Stimulated activated naive CD4-positive, alpha-beta T cell (primary cell): ENCODE measurements at regions not wholly inside any gene's neighbourhood (a gene's known extent, or its start where the extent isn't known, plus 50 kb on each side); places are given as distances from the start of the nearest gene placed in this dataset.
"Not testable (repeated sequence)": the region's sequence is repeated elsewhere in the genome, so short reads cannot be mapped to it uniquely, and the experiment has no call there.

Experiments used
- DNase-seq, 6 experiments: peaks; one replicate each; lab custom pipeline; 2025; lab: John Stamatoyannopoulos, UW

- DNase-seq: not testable (repeated sequence)
Measured at GRCh38 chr14:59006179-59006578, 182.3 kb upstream of the DAAM1 start.

- DNase-seq: no peak
Measured at GRCh38 chr14:59009967-59010366, 178.5 kb upstream of the DAAM1 start.

GRCh38 chr14:59013672-59014298 is 174.7 kb upstream of the DAAM1 start:
- DNase-seq: no peak

GRCh38 chr14:59015482-59015881 is 173.0 kb upstream of the DAAM1 start:
- no peak for DNase-seq

- no peak for DNase-seq
Measured at GRCh38 chr14:59017285-59017965, 171.0 kb upstream of the DAAM1 start.

- no peak for DNase-seq
Measured at GRCh38 chr14:59018460-59018859, 170.0 kb upstream of the DAAM1 start.

GRCh38 chr14:59018978-59019377 is 169.5 kb upstream of the DAAM1 start:
- DNase-seq: no peak

- DNase-seq: peak in 1 of 6 experiments; percentile 6
Measured at GRCh38 chr14:59020382-59020781, 168.1 kb upstream of the DAAM1 start.

- no peak for DNase-seq
Measured at GRCh38 chr14:59022144-59022543, 166.3 kb upstream of the DAAM1 start.

- DNase-seq: no peak
Measured at GRCh38 chr14:59026081-59026480, 162.4 kb upstream of the DAAM1 start.

GRCh38 chr14:59026640-59027039 is 161.8 kb upstream of the DAAM1 start:
- DNase-seq: not testable (repeated sequence)

GRCh38 chr14:59028476-59029202 is 159.8 kb upstream of the DAAM1 start:
- peak in 1 of 6 experiments; percentile 14 for DNase-seq

- DNase-seq: no peak
Measured at GRCh38 chr14:59032826-59033225, 155.6 kb upstream of the DAAM1 start.

GRCh38 chr14:59036134-59036533 is 152.3 kb upstream of the DAAM1 start:
- DNase-seq: no peak

GRCh38 chr14:59037086-59037485 is 151.4 kb upstream of the DAAM1 start:
- DNase-seq: no peak

GRCh38 chr14:59037620-59038019 is 150.8 kb upstream of the DAAM1 start:
- DNase-seq: no peak

GRCh38 chr14:59038746-59039145 is 149.7 kb upstream of the DAAM1 start:
- DNase-seq: no peak

GRCh38 chr14:59041308-59041707 is 147.2 kb upstream of the DAAM1 start:
- DNase-seq: no peak

- DNase-seq: no peak
Measured at GRCh38 chr14:59044707-59045106, 143.8 kb upstream of the DAAM1 start.

GRCh38 chr14:59046746-59047145 is 141.7 kb upstream of the DAAM1 start:
- DNase-seq: no peak

- DNase-seq: no peak
Measured at GRCh38 chr14:59055006-59055405, 133.5 kb upstream of the DAAM1 start.

- DNase-seq: peak in 4 of 6 experiments; percentile 4 to 54 (median 23)
Measured at GRCh38 chr14:59055439-59056045, 132.9 kb upstream of the DAAM1 start.

- no peak for DNase-seq
Measured at GRCh38 chr14:59057551-59057950, 130.9 kb upstream of the DAAM1 start.
